ENCODE measurements at regions not wholly inside any gene's neighbourhood (a gene's known extent, or its start where the extent isn't known, plus 50 kb on each side); places are given as distances from the start of the nearest gene placed in this dataset.
A peak's percentile ranks its signal among the peaks of the same experiment; 100 is the strongest.

GRCh38 chrY:15805985-15806384 lies 1281.7 kb downstream of the NLGN4Y start:
- no peak overlapping the region for H3K4me3 ChIP-seq (ENCODE audit: low read length)
- TF ChIP-seq CTCF (IDR thresholded peaks at IDR 0.05; ENCODE audit: insufficient read depth, low read depth, low read length, missing control alignments): no peak
- no peak for DNase-seq (ENCODE audit: low read depth)

DNA sequence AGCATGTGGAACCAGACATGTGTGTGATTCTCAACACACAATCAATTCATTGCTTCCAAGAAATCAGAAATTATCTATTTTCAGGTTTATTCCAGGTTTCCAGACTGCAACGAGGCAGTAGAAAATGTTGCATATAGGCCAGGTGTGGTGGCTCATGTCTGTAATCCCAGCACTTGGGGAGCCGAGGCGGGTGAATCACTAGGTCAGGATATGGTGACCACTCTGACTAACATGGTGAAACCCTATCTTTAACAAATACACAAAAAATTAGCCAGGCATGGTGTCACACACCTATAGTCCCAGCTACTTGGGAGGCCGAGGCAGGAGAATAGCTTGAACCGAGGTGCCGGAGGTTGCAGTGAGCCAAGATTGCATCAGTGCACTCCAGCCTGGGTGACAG lies 1289.9 kb downstream of the NLGN4Y start:
- DNase-seq (ENCODE audit: low read depth): peak; percentile 50
- TF ChIP-seq CTCF (IDR thresholded peaks at IDR 0.05; ENCODE audit: insufficient read depth, low read depth, low read length, missing control alignments): no peak
- no peak overlapping the region for H3K4me3 ChIP-seq (ENCODE audit: low read length)
